ENCODE measurements at regions not wholly inside any gene's neighbourhood (a gene's known extent, or its start where the extent isn't known, plus 50 kb on each side); places are given as distances from the start of the nearest gene placed in this dataset.

DNA sequence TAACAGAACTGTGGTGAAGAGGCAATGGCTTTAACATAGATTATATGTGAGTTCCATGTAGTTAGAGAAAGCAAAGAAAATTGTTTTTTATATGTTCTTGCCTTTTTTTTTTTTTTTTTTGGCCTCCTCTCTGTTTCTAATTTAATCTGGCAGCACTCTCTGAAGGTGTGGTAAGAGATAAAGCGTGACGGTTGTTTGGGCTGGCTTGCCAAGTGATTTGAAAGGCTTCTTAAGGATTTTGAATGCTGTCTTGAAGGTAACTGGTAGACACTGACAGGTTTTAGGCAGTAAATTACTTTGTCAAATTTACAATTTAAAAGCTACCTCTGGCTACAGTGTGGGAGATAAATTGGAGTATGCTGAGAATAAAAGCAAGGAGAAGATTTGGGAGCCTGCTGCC lies 269.3 kb upstream of the HS3ST1 start:
- TF ChIP-seq, protein P1, sequence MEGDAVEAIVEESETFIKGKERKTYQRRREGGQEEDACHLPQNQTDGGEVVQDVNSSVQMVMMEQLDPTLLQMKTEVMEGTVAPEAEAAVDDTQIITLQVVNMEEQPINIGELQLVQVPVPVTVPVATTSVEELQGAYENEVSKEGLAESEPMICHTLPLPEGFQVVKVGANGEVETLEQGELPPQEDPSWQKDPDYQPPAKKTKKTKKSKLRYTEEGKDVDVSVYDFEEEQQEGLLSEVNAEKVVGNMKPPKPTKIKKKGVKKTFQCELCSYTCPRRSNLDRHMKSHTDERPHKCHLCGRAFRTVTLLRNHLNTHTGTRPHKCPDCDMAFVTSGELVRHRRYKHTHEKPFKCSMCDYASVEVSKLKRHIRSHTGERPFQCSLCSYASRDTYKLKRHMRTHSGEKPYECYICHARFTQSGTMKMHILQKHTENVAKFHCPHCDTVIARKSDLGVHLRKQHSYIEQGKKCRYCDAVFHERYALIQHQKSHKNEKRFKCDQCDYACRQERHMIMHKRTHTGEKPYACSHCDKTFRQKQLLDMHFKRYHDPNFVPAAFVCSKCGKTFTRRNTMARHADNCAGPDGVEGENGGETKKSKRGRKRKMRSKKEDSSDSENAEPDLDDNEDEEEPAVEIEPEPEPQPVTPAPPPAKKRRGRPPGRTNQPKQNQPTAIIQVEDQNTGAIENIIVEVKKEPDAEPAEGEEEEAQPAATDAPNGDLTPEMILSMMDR (IDR thresholded peaks at IDR 0.05), result no peak
- TF ChIP-seq EZH2 (IDR thresholded peaks at IDR 0.05; ENCODE audit: borderline replicate concordance, insufficient read depth, low read depth, low read length, poor library complexity, severe bottlenecking), result no peak
- H3K4me2 ChIP-seq (replicated peaks; ENCODE audit: low read depth, low read length, poor library complexity, severe bottlenecking), result no peak overlapping the region
- peaks cover 6% of the 10 kb centered on the region for H3K9me3 Mint-ChIP-seq (ENCODE audit: insufficient read depth)
- H3K27ac Mint-ChIP-seq, result no peak overlapping the region
- intact Hi-C loops (cut with micrococcal nuclease), result no loop called here
- no peaks in the 10 kb centered on the region for H3K4me1 Mint-ChIP-seq
- no peaks in the 10 kb centered on the region for H3K79me2 ChIP-seq (ENCODE audit: control insufficient read depth, insufficient read depth, low read length)
- H3K36me3 ChIP-seq (replicated peaks in 1 of 2; ENCODE audit: control extremely low read depth in 1 of 2, control insufficient read depth in 1 of 2, extremely low read depth in 1 of 2, insufficient read depth in 2 of 2, low read length in 1 of 2), result no peaks in the 10 kb centered on the region
- H3K27me3 ChIP-seq (replicated peaks in 1 of 4; ENCODE audit: control extremely low read depth in 1 of 4, control insufficient read depth in 3 of 4, insufficient read depth in 4 of 4, low read length in 3 of 4), result no peaks in the 10 kb centered on the region
- H3K4me3 ChIP-seq (ENCODE audit: control extremely low read depth in 1 of 5, extremely low read depth in 1 of 5, insufficient read depth in 1 of 5, low read depth in 2 of 5, low read length in 4 of 5), result no peak overlapping the region
- H3K9me3 ChIP-seq (ENCODE audit: control extremely low read depth in 1 of 3, control insufficient read depth in 2 of 3, insufficient read depth in 1 of 3, low read length in 2 of 3), result peaks cover 0 to 2% (median 1%) of the 10 kb centered on the region in 3 donors
- no peaks in the 10 kb centered on the region for H4K20me1 ChIP-seq (ENCODE audit: control insufficient read depth, insufficient read depth, low read length, poor library complexity, severe bottlenecking)
- WGBS (ENCODE audit: insufficient coverage), result 80% methylated on average over 2 of the region's 2 CpGs
- ChIA-PET CTCF (no interaction called here), POLR2A (no interaction called here)
- no peak overlapping the region for H3K4me3 Mint-ChIP-seq
- no peaks in the 10 kb centered on the region for H3K27me3 Mint-ChIP-seq
- no peak overlapping the region for H3K9ac ChIP-seq (ENCODE audit: low read length)
- no peaks in the 10 kb centered on the region for H3K4me1 ChIP-seq (ENCODE audit: control insufficient read depth in 2 of 2, insufficient read depth in 2 of 2, low read length in 2 of 2)
- no peak overlapping the region for H2AFZ ChIP-seq (ENCODE audit: insufficient read depth, low read depth, low read length, poor library complexity, severe bottlenecking)
- no peak overlapping the region for H3K27ac ChIP-seq (ENCODE audit: low read length in 2 of 2)
- DNase-seq (no peak), ATAC-seq (ENCODE audit: low read depth) (no peak)

DNA sequence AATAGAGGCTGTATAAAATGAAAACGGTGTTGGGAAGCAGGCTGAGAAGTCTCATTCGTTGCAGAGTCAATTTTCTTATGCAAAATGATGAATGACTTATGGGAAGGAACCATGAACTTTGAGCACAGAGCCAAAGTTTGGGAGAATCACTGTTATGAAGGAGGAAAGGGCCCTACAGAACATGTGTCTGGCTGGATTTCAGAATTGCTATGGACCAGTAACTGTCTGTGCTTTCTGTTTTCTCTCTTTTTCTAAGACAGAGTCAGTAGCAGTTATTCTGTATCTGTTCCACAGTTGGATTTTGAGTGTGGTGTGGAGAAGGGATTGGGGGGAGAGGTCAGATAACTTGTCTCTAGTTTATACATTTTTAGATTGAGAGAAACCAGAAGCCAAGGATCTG lies 265.0 kb upstream of the HS3ST1 start:
- 70% methylated on average over 2 of the region's 2 CpGs for WGBS (ENCODE audit: insufficient coverage)
- TF ChIP-seq, protein P1 (IDR thresholded peaks at IDR 0.05), result no peak
- TF ChIP-seq EZH2 (IDR thresholded peaks at IDR 0.05; ENCODE audit: borderline replicate concordance, insufficient read depth, low read depth, low read length, poor library complexity, severe bottlenecking), result no peak
- Mint-ChIP-seq H3K4me1 (no peaks in the 10 kb centered on the region), H3K9me3 (ENCODE audit: insufficient read depth) (peaks cover 6% of the 10 kb centered on the region), H3K4me3 (no peak overlapping the region), H3K27me3 (no peaks in the 10 kb centered on the region), H3K27ac (no peak overlapping the region)
- CTCF ChIA-PET, result no interaction called here
- ATAC-seq (ENCODE audit: low read depth) (no peak), DNase-seq (no peak)
- Histone ChIP-seq H3K27ac (ENCODE audit: low read length in 2 of 2) (no peak overlapping the region), H2AFZ (ENCODE audit: insufficient read depth, low read depth, low read length, poor library complexity, severe bottlenecking) (no peak overlapping the region), H3K9me3 (ENCODE audit: control extremely low read depth in 1 of 3, control insufficient read depth in 2 of 3, insufficient read depth in 1 of 3, low read length in 2 of 3) (peaks cover 0 to 3% (median 2%) of the 10 kb centered on the region in 3 donors), H3K4me3 (ENCODE audit: control extremely low read depth in 1 of 5, extremely low read depth in 1 of 5, insufficient read depth in 1 of 5, low read depth in 2 of 5, low read length in 4 of 5) (no peak overlapping the region), H3K9ac (ENCODE audit: low read length) (no peak overlapping the region), H3K27me3 (replicated peaks in 1 of 4; ENCODE audit: control extremely low read depth in 1 of 4, control insufficient read depth in 3 of 4, insufficient read depth in 4 of 4, low read length in 3 of 4) (no peaks in the 10 kb centered on the region), H3K36me3 (replicated peaks in 1 of 2; ENCODE audit: control extremely low read depth in 1 of 2, control insufficient read depth in 1 of 2, extremely low read depth in 1 of 2, insufficient read depth in 2 of 2, low read length in 1 of 2) (no peaks in the 10 kb centered on the region), H4K20me1 (ENCODE audit: control insufficient read depth, insufficient read depth, low read length, poor library complexity, severe bottlenecking) (no peaks in the 10 kb centered on the region), H3K4me2 (replicated peaks; ENCODE audit: low read depth, low read length, poor library complexity, severe bottlenecking) (no peak overlapping the region), H3K79me2 (ENCODE audit: control insufficient read depth, insufficient read depth, low read length) (no peaks in the 10 kb centered on the region), H3K4me1 (ENCODE audit: control insufficient read depth in 2 of 2, insufficient read depth in 2 of 2, low read length in 2 of 2) (no peaks in the 10 kb centered on the region)
- intact Hi-C loops (cut with micrococcal nuclease), result no loop called here
- POLR2A ChIA-PET, result no interaction called here

All from B cell (primary cell).